Spleen (tissue), 11 donors: ENCODE measurements at regions not wholly inside any gene's neighbourhood (a gene's known extent, or its start where the extent isn't known, plus 50 kb on each side); places are given as distances from the start of the nearest gene placed in this dataset.
"Not testable (repeated sequence)": the region's sequence is repeated elsewhere in the genome, so short reads cannot be mapped to it uniquely, and the experiment has no call there.

Source experiments
- DNase-seq: peaks from one replicate; pipeline ENCODE4 v3.0.0-alpha.2; 2020
- H3K27ac ChIP-seq, 8 donors: fragments of 200-600 bp; sonication (generic) in 7 of 8; 1 replicate in 4 of 8; 2 replicates in 4 of 8; pipeline versions ENCODE4 v1.5.0 to v1.8.0; 2016 to 2021; ENCODE audit warnings: inconsistent platforms in 4 of 8, mild to moderate bottlenecking in 4 of 8, moderate library complexity in 1 of 8
- H3K27me3 ChIP-seq, 7 donors: fragments of 200-600 bp; sonication (generic) in 6 of 7; replicated peaks in 1 of 7; 1 replicate in 4 of 7; 2 replicates in 3 of 7; pipeline versions ENCODE4 v1.5.0 to v1.8.0; 2016 to 2021; ENCODE audit warnings: inconsistent platforms in 3 of 7, mild to moderate bottlenecking in 1 of 7
- H3K36me3 ChIP-seq, 6 donors: fragments of 200-600 bp; sonication (generic) in 5 of 6; 1 replicate in 4 of 6; 2 replicates in 2 of 6; pipeline versions ENCODE4 v1.5.0 to v1.8.0; 2016 to 2021; ENCODE audit warnings: inconsistent platforms in 2 of 6
- H3K4me1 ChIP-seq, 6 donors: fragments of 200-600 bp; sonication (generic) in 5 of 6; 1 replicate in 3 of 6; 2 replicates in 3 of 6; pipeline versions ENCODE4 v1.5.0 to v1.8.0; 2016 to 2021; ENCODE audit warnings: inconsistent platforms in 3 of 6
- H3K4me3 ChIP-seq, 8 donors: fragments of 200-600 bp; sonication (generic) in 7 of 8; 1 replicate in 4 of 8; 2 replicates in 4 of 8; pipeline versions ENCODE4 v1.5.0 to v1.8.0; 2016 to 2021; ENCODE audit warnings: inconsistent platforms in 4 of 8, mild to moderate bottlenecking in 4 of 8, moderate library complexity in 2 of 8
- H3K9me3 ChIP-seq, 8 donors: fragments of 200-600 bp; sonication (generic) in 7 of 8; 1 replicate in 4 of 8; 2 replicates in 4 of 8; pipeline versions ENCODE4 v1.5.0 to v1.8.0; 2016 to 2021; ENCODE audit warnings: inconsistent platforms in 4 of 8
- POLR2A ChIP-seq, 3 donors: fragments of 450-650 bp; IDR thresholded peaks; one replicate each; pipeline ENCODE4 v1.5.1; 2017; ENCODE audit warnings: antibody characterized with exemption in 3 of 3, mild to moderate bottlenecking in 1 of 3
- POLR2AphosphoS5 ChIP-seq, 3 donors: sonication (generic); formaldehyde crosslinking; IDR thresholded peaks; one replicate each; pipeline ENCODE4 v1.5.1; 2017; ENCODE audit warnings: antibody characterized with exemption in 3 of 3
- WGBS, 5 donors: extraction: QIAGEN DNeasy Blood & Tissue Kit in 3 of 5; methylation state at CpG; one replicate each; pipeline versions ENCODE4 v1.1.5 to v1.1.7; 2013 to 2018; 5-methylcytosine and 5-hydroxymethylcytosine counted together
- intact Hi-C: fragments of 100-400 bp; cut with DNase I; formaldehyde crosslinking; loops from one replicate; pipeline ENCODE4 v1.15.0; 2023; ENCODE audit warnings: low total_unique reads
- TF ChIP-seq, protein P1 (sequence below), 11 experiments: fragments of 200-600 bp in 7 of 11; fragments of 450-650 bp in 4 of 11; sonication (generic) in 4 of 11; IDR thresholded peaks in 8 of 11; conservative IDR thresholded peaks in 3 of 11; 1 replicate in 7 of 11; 2 replicates in 4 of 11; pipeline versions ENCODE4 v1.4.0 to v1.8.0; 2016 to 2021; ENCODE audit warnings: antibody characterized with exemption in 11 of 11, inconsistent platforms in 4 of 11, mild to moderate bottlenecking in 1 of 11
- donor health status: healthy with polysubstance abuse.
- donor health status: DM: no; HTN: no; CAD: no; lungs with moderate emphysema.
- donor health status: DM: no; HTN: no; CAD: no.
- donor health status: Bipolar disorder and iron deficiency.
- donor health status: healthy.
- donor health status: DM: no; HTN: no; CAD: no.
- donor health status: DM: yes; HTN: yes; CAD: no.

DNA sequence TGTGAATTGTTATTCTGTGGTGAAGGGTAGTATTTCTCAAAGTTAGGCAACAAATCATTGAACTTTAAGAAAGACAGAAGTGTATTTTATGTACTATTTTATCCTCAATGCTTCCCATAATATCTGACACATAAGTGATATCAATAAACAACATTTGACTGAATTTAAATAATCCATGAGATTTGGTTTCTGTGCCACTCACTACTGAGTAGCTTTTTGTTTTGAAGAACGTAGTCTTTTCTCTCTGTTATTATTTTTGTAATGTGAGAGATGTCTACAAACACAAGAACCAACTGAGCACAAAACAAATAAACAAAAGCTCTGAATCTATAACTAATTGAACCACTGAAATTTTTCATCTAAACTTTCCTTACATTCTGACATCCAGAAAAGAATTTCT lies 401.2 kb downstream of the CHL1 start:
- 48 to 77% (median 63%) methylated on average over 1 of the region's 1 CpG for WGBS, 5 donors

DNA sequence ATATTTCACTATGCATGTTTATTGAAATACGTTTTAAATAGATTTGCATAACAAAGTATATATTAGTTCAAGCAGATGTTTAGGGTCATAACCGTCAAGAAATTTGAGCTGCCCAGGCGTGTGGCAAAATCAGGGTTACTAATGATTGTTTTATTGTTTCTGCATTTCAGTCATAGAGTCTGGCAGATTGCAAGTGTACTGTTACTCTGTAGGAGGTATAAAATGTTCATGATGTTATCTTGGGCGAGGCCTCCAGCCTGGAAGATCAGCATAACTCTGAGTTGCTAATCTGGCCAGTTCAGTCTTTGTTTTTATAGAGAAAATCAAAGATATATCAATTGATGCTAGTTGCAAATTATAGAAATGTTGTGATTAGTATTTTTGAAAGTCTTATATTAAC lies 410.9 kb downstream of the CHL1 start:
- H3K27me3 ChIP-seq, intact Hi-C loops, DNase-seq, H3K4me1 ChIP-seq, H3K36me3 ChIP-seq, H3K27ac ChIP-seq, H3K4me3 ChIP-seq: not testable (repeated sequence)
- H3K9me3 ChIP-seq, result peaks cover 0 to 11% (median 0%) of the 10 kb centered on the region in 8 donors
- 61 to 80% (median 65%) methylated on average over 3 to 4 of the region's 4 CpGs for WGBS, 5 donors

More for the DNA sequence above, 401.2 kb downstream of the CHL1 start:
- intact Hi-C loops, H3K4me3 ChIP-seq, H3K27me3 ChIP-seq, H3K27ac ChIP-seq, H3K4me1 ChIP-seq, DNase-seq, H3K9me3 ChIP-seq, H3K36me3 ChIP-seq: not testable (repeated sequence)

DNA sequence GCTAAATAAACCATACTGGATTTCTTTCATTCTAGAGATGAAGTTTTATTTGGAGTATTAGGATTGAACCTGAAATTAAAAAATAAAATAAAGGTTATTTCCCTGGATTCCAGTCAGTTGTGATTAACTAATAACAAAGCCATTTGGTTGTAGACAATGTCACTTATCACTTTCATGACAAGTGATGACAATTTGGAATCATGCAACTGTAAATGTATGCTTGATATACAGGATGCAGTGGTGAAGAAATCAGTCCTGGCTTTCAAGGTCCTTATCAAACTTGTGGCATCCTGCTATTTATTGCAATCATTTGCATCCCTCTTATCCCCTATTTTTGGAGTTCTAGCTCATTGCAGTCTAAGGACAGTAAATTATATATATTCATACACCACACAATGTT lies 425.2 kb downstream of the CHL1 start:
- no peak for DNase-seq
- Histone ChIP-seq H3K9me3 (no peaks in the 10 kb centered on the region), H3K36me3 (no peaks in the 10 kb centered on the region), H3K27ac (no peak overlapping the region), H3K4me1 (no peaks in the 10 kb centered on the region), H3K27me3 (no peaks in the 10 kb centered on the region), H3K4me3 (no peak overlapping the region)
- intact Hi-C loops, result no loop called here
- TF ChIP-seq POLR2AphosphoS5 (IDR thresholded peaks at IDR 0.05), result no peak
- TF ChIP-seq, protein P1, sequence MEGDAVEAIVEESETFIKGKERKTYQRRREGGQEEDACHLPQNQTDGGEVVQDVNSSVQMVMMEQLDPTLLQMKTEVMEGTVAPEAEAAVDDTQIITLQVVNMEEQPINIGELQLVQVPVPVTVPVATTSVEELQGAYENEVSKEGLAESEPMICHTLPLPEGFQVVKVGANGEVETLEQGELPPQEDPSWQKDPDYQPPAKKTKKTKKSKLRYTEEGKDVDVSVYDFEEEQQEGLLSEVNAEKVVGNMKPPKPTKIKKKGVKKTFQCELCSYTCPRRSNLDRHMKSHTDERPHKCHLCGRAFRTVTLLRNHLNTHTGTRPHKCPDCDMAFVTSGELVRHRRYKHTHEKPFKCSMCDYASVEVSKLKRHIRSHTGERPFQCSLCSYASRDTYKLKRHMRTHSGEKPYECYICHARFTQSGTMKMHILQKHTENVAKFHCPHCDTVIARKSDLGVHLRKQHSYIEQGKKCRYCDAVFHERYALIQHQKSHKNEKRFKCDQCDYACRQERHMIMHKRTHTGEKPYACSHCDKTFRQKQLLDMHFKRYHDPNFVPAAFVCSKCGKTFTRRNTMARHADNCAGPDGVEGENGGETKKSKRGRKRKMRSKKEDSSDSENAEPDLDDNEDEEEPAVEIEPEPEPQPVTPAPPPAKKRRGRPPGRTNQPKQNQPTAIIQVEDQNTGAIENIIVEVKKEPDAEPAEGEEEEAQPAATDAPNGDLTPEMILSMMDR (IDR thresholded peaks at IDR 0.05 in 8 of 11, conservative IDR thresholded peaks at IDR 0.05 in 3 of 11), result no peak
- no peak for TF ChIP-seq POLR2A (IDR thresholded peaks at IDR 0.05)

DNA sequence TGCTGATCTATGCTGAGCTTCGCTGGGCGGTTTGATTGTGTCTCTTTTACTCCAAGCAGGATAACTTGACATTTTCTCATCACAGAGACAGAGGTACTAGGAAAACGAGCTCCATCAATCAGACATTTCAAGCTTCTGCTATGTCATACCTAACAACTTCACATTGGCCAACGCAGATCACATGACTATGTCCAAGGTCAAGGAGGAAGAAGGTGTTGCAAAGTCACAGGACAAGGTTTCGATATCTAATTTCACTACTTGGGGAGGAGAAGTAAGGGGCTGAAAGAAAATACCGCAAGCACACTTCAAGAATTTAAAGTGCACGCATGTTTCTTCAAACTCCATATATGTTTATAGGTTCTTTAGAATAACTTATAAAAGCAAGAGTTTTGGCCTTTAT lies 425.8 kb downstream of the CHL1 start:
- no peaks in the 10 kb centered on the region for H3K27me3 ChIP-seq
- no peaks in the 10 kb centered on the region for H3K36me3 ChIP-seq
- no peak for DNase-seq
- WGBS, 5 donors, result 86 to 93% (median 89%) methylated on average over 7 of the region's 7 CpGs
- no peaks in the 10 kb centered on the region for H3K4me1 ChIP-seq
- H3K27ac ChIP-seq, result no peak overlapping the region
- intact Hi-C loops, result no loop called here
- no peaks in the 10 kb centered on the region for H3K9me3 ChIP-seq
- H3K4me3 ChIP-seq, result no peak overlapping the region
- TF ChIP-seq, protein P1 (IDR thresholded peaks at IDR 0.05 in 8 of 11, conservative IDR thresholded peaks at IDR 0.05 in 3 of 11), result no peak
- TF ChIP-seq POLR2AphosphoS5 (IDR thresholded peaks at IDR 0.05) (no peak), POLR2A (IDR thresholded peaks at IDR 0.05) (no peak)

DNA sequence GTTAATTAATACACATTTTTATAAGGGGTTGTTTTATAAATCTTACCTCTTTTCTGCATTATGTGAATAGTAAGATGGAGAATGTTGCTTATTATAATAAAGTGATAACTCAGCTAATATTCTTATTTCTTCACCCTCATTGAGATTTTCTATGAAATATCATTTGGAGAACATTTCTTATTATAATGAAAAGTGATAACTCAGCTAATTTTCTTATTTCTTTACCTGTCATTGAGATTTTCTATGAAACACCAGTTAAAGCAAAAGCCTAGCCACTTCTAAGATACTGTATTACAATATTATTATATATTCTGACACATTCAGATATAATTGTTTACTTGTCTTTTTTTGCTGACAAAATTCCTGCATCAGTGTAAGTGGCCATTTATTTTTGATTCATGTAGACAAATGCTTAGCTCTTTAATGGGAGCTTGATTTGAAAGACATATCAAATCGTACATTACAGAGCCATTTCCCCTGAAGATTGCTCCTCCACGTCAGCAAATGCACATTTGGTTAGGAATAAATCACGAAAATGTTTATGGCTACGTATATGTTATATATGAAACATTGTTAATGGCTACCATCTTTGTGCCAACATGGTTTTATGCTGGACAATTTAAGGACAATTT lies 427.5 kb downstream of the CHL1 start:
- Histone ChIP-seq H3K4me3 (no peak overlapping the region), H3K9me3 (no peaks in the 10 kb centered on the region), H3K36me3 (no peaks in the 10 kb centered on the region), H3K27me3 (no peaks in the 10 kb centered on the region), H3K27ac (no peak overlapping the region), H3K4me1 (no peaks in the 10 kb centered on the region)
- intact Hi-C loops, result no loop called here
- no peak for DNase-seq
- no peak for TF ChIP-seq POLR2A (IDR thresholded peaks at IDR 0.05)
- TF ChIP-seq, protein P1 (IDR thresholded peaks at IDR 0.05 in 8 of 11, conservative IDR thresholded peaks at IDR 0.05 in 3 of 11), result no peak
- no peak for TF ChIP-seq POLR2AphosphoS5 (IDR thresholded peaks at IDR 0.05)
- 71 to 87% (median 77%) methylated on average over 4 of the region's 4 CpGs for WGBS, 5 donors
